Body of pancreas (tissue), 4 donors: ENCODE measurements at regions not wholly inside any gene's neighbourhood (a gene's known extent, or its start where the extent isn't known, plus 50 kb on each side); places are given as distances from the start of the nearest gene placed in this dataset.

Experiments
- ATAC-seq: fragments of 150-250 bp; one replicate; pipeline ENCODE4 v1.9.1; 2016
- DNase-seq, 4 donors: peaks; one replicate each; pipeline ENCODE4 v3.0.0-alpha.2; 2019
- H3K27ac ChIP-seq, 4 donors: fragments of 200-600 bp; sonication (generic); 1 replicate in 3 of 4; 2 replicates in 1 of 4; pipeline versions ENCODE4 v1.5.1 to v1.6.1; 2016 to 2019; ENCODE audit warnings: mild to moderate bottlenecking in 1 of 4, mixed read lengths in 1 of 4, moderate library complexity in 1 of 4
- H3K27me3 ChIP-seq, 2 donors: fragments of 200-600 bp; sonication (generic); one replicate each; pipeline ENCODE4 v1.6.0; 2016; ENCODE audit warnings: mild to moderate bottlenecking in 1 of 2
- H3K36me3 ChIP-seq, 2 donors: fragments of 200-600 bp; sonication (generic); replicated peaks in 1 of 2; 2 replicates each; pipeline ENCODE4 v1.5.1; 2016; ENCODE audit warnings: low read depth in 2 of 2; ENCODE audit not compliant: insufficient read depth in 1 of 2
- H3K4me1 ChIP-seq: fragments of 200-600 bp; sonication (generic); one replicate; pipeline ENCODE4 v1.6.0; 2016
- H3K4me3 ChIP-seq, 2 donors: fragments of 200-600 bp; sonication (generic); 1 replicate in 1 of 2; 2 replicates in 1 of 2; pipeline ENCODE4 v1.5.1; 2016 to 2019
- H3K9me3 ChIP-seq, 3 donors: fragments of 200-600 bp; sonication (generic); 1 replicate in 2 of 3; 2 replicates in 1 of 3; pipeline ENCODE4 v1.5.1; 2016
- POLR2A ChIP-seq, 3 donors: fragments of 450-650 bp; IDR thresholded peaks; one replicate each; pipeline ENCODE4 v1.6.1; 2016; ENCODE audit warnings: antibody characterized with exemption in 3 of 3, mild to moderate bottlenecking in 2 of 3
- WGBS, 2 donors: methylation state at CpG; one replicate each; pipeline ENCODE4 v1.1.5; 2017; 5-methylcytosine and 5-hydroxymethylcytosine counted together
- intact Hi-C: fragments of 100-400 bp; cut with DNase I; formaldehyde crosslinking; loops from one replicate; pipeline ENCODE4 v1.15.1; 2023
- TF ChIP-seq, protein P1 (sequence below), 7 experiments: fragments of 450-650 bp in 4 of 7; fragments of 200-600 bp in 3 of 7; sonication (generic) in 3 of 7; IDR thresholded peaks; one replicate each; pipeline ENCODE4 v1.5.1; 2016 to 2019; ENCODE audit warnings: antibody characterized with exemption in 7 of 7

DNA sequence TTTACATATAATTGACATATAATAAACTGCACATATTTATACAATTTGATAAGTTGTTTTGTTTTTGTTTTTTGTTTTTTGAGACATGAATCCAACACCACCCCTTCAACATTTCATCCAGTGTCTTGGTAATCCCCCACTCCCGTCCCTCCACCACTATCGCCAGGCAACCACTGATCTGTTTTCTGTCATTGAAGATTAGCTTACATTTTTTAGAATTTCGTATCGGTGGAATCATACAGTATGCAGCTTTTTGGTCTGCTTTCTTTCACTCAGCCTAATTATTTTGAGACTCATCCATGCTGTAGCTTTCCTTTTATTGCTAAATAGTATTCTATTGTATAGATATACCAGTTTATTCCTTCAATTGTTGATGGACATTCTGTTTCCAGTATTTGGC is 94.1 kb upstream of the FRY start:
- no peaks in the 10 kb centered on the region for H3K9me3 ChIP-seq
- intact Hi-C loops = no loop called here
- no peaks in the 10 kb centered on the region for H3K27me3 ChIP-seq
- ATAC-seq (no peak), DNase-seq (no peak)
- TF ChIP-seq, protein P1, sequence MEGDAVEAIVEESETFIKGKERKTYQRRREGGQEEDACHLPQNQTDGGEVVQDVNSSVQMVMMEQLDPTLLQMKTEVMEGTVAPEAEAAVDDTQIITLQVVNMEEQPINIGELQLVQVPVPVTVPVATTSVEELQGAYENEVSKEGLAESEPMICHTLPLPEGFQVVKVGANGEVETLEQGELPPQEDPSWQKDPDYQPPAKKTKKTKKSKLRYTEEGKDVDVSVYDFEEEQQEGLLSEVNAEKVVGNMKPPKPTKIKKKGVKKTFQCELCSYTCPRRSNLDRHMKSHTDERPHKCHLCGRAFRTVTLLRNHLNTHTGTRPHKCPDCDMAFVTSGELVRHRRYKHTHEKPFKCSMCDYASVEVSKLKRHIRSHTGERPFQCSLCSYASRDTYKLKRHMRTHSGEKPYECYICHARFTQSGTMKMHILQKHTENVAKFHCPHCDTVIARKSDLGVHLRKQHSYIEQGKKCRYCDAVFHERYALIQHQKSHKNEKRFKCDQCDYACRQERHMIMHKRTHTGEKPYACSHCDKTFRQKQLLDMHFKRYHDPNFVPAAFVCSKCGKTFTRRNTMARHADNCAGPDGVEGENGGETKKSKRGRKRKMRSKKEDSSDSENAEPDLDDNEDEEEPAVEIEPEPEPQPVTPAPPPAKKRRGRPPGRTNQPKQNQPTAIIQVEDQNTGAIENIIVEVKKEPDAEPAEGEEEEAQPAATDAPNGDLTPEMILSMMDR (IDR thresholded peaks at IDR 0.05) = no peak
- TF ChIP-seq POLR2A (IDR thresholded peaks at IDR 0.05) = no peak
- WGBS, 2 donors = 74 to 85% methylated on average over 4 of the region's 4 CpGs
- no peaks in the 10 kb centered on the region for H3K4me1 ChIP-seq
- H3K36me3 ChIP-seq = no peaks in the 10 kb centered on the region
- no peak overlapping the region for H3K27ac ChIP-seq
- H3K4me3 ChIP-seq = no peak overlapping the region

DNA sequence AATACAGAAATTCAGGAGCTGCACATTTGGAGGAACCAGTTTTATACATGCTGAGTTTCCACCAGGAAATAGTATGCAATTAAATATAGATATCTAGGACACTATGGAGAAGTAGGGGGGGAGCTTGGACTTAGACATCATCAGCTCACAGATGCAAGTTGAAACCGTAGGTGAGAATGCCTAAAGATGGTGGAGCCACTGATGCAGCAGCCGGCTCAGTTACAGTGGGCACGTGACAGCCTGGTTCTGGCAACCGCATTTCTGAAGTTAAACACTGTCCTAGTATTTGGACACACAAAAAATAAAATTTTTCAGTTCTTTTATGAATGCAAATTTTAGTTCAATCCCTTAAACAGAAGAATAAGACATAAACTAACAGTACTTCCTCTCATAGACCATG is 91.5 kb upstream of the FRY start:
- no peak for ATAC-seq
- Histone ChIP-seq H3K27ac (no peak overlapping the region), H3K27me3 (no peaks in the 10 kb centered on the region), H3K36me3 (no peaks in the 10 kb centered on the region), H3K9me3 (no peaks in the 10 kb centered on the region), H3K4me1 (peaks cover 9% of the 10 kb centered on the region), H3K4me3 (no peak overlapping the region)
- DNase-seq = no peak
- WGBS, 2 donors = 92 to 97% methylated on average over 4 of the region's 4 CpGs
- intact Hi-C loops = no loop called here
- TF ChIP-seq POLR2A (IDR thresholded peaks at IDR 0.05) = no peak
- TF ChIP-seq, protein P1 (IDR thresholded peaks at IDR 0.05) = no peak

DNA sequence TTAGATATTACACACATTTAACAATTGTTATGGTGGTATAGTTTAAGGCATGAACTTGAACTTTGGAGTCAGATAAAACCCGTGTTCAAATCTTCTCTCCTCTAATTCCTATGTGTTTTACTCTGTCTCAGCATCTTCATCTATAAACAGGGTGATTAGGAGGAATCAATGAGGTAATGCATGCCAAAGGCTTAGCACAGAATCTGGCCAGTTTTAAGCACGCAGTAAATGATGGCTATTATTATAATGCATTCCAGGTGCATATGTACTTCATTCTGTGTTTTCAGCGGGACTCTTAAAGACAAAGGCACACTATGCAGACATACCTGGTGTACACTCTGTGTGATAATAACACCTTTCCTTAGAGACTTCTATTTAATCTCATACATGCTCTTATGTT is 88.0 kb upstream of the FRY start:
- intact Hi-C loops = no loop called here
- 50 to 59% methylated on average over 3 of the region's 3 CpGs for WGBS, 2 donors

DNA sequence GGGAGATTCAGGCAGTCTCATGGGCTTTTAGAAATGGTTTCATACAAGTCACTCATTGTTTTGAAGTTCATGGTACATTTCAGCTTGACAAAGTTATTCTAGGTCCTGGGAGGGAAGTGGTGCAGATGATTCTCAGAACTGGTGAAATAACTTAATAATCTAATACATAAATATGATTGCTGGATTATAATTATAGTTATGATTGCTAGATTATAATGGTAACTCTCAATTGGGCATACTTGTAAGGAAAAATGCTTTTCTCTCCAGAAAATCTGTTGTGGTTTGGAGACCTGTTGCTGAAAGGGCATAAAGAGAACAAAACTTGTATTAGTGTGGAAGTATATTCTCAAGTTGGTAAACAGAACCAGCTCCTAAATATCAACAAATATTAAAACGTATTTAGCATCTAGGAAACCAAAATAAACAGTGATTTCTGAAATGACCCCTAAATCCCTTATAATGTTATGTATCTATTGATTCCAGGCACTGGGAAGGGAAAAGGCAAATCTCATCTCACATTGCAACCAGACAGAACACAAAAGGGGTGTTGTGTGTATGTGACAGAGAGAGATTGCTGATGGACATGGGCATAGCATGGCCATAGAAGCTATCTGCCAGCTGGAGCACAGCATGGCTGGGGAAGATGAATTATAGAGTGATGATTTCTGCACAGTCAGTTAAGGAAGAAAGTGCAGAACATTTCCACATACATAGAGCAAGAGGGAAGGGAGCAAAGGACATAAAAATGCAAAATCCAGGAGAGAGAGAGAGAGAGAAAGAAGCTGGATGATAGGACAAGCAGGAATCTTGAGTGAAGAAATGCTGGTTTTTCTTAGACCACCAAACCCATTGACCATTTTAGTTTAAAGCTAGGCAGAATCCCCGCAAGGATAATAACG is 87.1 kb upstream of the FRY start:
- DNase-seq (no peak), ATAC-seq (no peak)
- TF ChIP-seq POLR2A (IDR thresholded peaks at IDR 0.05) = no peak
- TF ChIP-seq, protein P1 (IDR thresholded peaks at IDR 0.05) = no peak
- Histone ChIP-seq H3K4me1 (peaks cover 41% of the 10 kb centered on the region), H3K4me3 (no peak overlapping the region), H3K27me3 (no peaks in the 10 kb centered on the region), H3K9me3 (no peaks in the 10 kb centered on the region), H3K27ac (peak overlapping the region; percentile 38 to 86 (median 64)), H3K36me3 (no peaks in the 10 kb centered on the region)
- intact Hi-C loops = no loop called here
- 55 to 69% methylated on average over 3 of the region's 3 CpGs for WGBS, 2 donors

More for the DNA sequence above, 88.0 kb upstream of the FRY start:
- peaks cover 32% of the 10 kb centered on the region for H3K4me1 ChIP-seq
- no peaks in the 10 kb centered on the region for H3K27me3 ChIP-seq
- no peak for DNase-seq
- no peaks in the 10 kb centered on the region for H3K9me3 ChIP-seq
- TF ChIP-seq, protein P1 (IDR thresholded peaks at IDR 0.05) = no peak
- no peak for TF ChIP-seq POLR2A (IDR thresholded peaks at IDR 0.05)
- ATAC-seq = no peak
- no peaks in the 10 kb centered on the region for H3K36me3 ChIP-seq
- no peak overlapping the region for H3K27ac ChIP-seq
- H3K4me3 ChIP-seq = no peak overlapping the region
